Gastrocnemius medialis (tissue), 4 donors: ENCODE measurements at regions not wholly inside any gene's neighbourhood (a gene's known extent, or its start where the extent isn't known, plus 50 kb on each side); places are given as distances from the start of the nearest gene placed in this dataset.

ENCODE experiments used
- CTCF ChIP-seq, 5 experiments: fragments of 450-650 bp in 3 of 5; fragments of 200-600 bp in 2 of 5; sonication (generic) in 2 of 5; IDR thresholded peaks in 4 of 5; conservative IDR thresholded peaks in 1 of 5; 1 replicate in 4 of 5; 2 replicates in 1 of 5; pipeline ENCODE4 v1.5.1; 2016 to 2019; ENCODE audit warnings: antibody characterized with exemption in 5 of 5, mild to moderate bottlenecking in 3 of 5, moderate library complexity in 3 of 5
- POLR2A ChIP-seq, 2 donors: fragments of 450-650 bp; IDR thresholded peaks; one replicate each; pipeline ENCODE4 v1.6.1; 2017; ENCODE audit warnings: antibody characterized with exemption in 2 of 2, mild to moderate bottlenecking in 2 of 2, moderate library complexity in 2 of 2

- no peak for TF ChIP-seq CTCF (IDR thresholded peaks at IDR 0.05 in 4 of 5, conservative IDR thresholded peaks at IDR 0.05 in 1 of 5)
- no peak for TF ChIP-seq POLR2A (IDR thresholded peaks at IDR 0.05)
Measured at GRCh38 chr6:67184405-67184804, 1450.7 kb upstream of the ADGRB3 start.
